ENCODE measurements at regions not wholly inside any gene's neighbourhood (a gene's known extent, or its start where the extent isn't known, plus 50 kb on each side); places are given as distances from the start of the nearest gene placed in this dataset.

- H3K56ac ChIP-seq (replicated peaks; ENCODE audit: insufficient read length, low read depth, low read length), result no peak overlapping the region
- no peak overlapping the region for H3K27ac ChIP-seq (ENCODE audit: low read depth, low read length)
- H4K8ac ChIP-seq (ENCODE audit: extremely low read depth, insufficient read depth, low read length), result no peak overlapping the region
- no peak overlapping the region for H3K14ac ChIP-seq (ENCODE audit: insufficient read length)
- H3K4me1 ChIP-seq (replicated peaks in 1 of 4; ENCODE audit: control insufficient read depth in 3 of 4, insufficient read depth in 4 of 4, low read length in 3 of 4), result no peaks in the 10 kb centered on the region
- no peaks in the 10 kb centered on the region for H3K79me1 ChIP-seq (ENCODE audit: low read depth, low read length)
- no peaks in the 10 kb centered on the region for H3K79me2 ChIP-seq (ENCODE audit: control insufficient read depth in 1 of 2, insufficient read depth in 2 of 2, low read length in 2 of 2)
- no peak overlapping the region for H3K23ac ChIP-seq (ENCODE audit: insufficient read length)
- no peaks in the 10 kb centered on the region for H3K36me3 ChIP-seq (ENCODE audit: control insufficient read depth in 2 of 4, insufficient read depth in 4 of 4, low read length in 3 of 4)
- FAIRE-seq (no peak), DNase-seq (ENCODE audit: low read depth in 1 of 2, low spot score in 2 of 2) (no peak)
- POLR2A ChIA-PET (ENCODE audit: partially characterized antibody), result no interaction called here
- H3K4ac ChIP-seq (replicated peaks; ENCODE audit: insufficient read length, low read depth, low read length), result no peak overlapping the region
- H3K4me3 ChIP-seq (ENCODE audit: extremely low read depth in 1 of 4, insufficient read depth in 2 of 4, low read depth in 3 of 4, low read length in 4 of 4), result no peak overlapping the region
- no peak overlapping the region for H4K5ac ChIP-seq (ENCODE audit: insufficient read length, low read depth, low read length)
- CTCF ChIA-PET (ENCODE audit: partially characterized antibody), result no interaction called here
- no peak overlapping the region for H2BK12ac ChIP-seq (ENCODE audit: low read depth, low read length)
- 90% methylated on average over 6 of the region's 6 CpGs; no CpG with 5 or more reads in 1 of the 2 experiments for WGBS, 2 experiments (ENCODE audit: extremely low coverage in 1 of 2, insufficient coverage in 1 of 2, insufficient read length in 1 of 2, insufficient replicate concordance in 2 of 2, low coverage in 1 of 2, low lambda C conversion rate in 2 of 2, missing lambda C conversion rate in 1 of 2)
- H3K27me3 ChIP-seq (replicated peaks in 1 of 4; ENCODE audit: control insufficient read depth in 3 of 4, extremely low read depth in 1 of 4, insufficient read depth in 3 of 4, low read length in 3 of 4), result no peaks in the 10 kb centered on the region
- no peak overlapping the region for H3K18ac ChIP-seq (ENCODE audit: extremely low read depth, low read length)
- H2AFZ ChIP-seq (ENCODE audit: low read length), result no peak overlapping the region
- H4K20me1 ChIP-seq (replicated peaks in 1 of 2; ENCODE audit: control insufficient read depth in 1 of 2, insufficient read depth in 2 of 2, low read length in 2 of 2), result no peaks in the 10 kb centered on the region
- no peak overlapping the region for H4K91ac ChIP-seq (replicated peaks; ENCODE audit: insufficient read length, low read length)
- no peak overlapping the region for H2BK15ac ChIP-seq (ENCODE audit: low read length)
- H3K4me2 ChIP-seq (ENCODE audit: insufficient read depth in 1 of 2, low read depth in 2 of 2, low read length in 2 of 2), result no peak overlapping the region
- H2AK5ac ChIP-seq (ENCODE audit: low read depth, low read length), result no peak overlapping the region
- TF ChIP-seq SP1 (IDR thresholded peaks at IDR 0.05; ENCODE audit: low read depth, low read length), result no peak
- TF ChIP-seq ASH2L (IDR thresholded peaks at IDR 0.05; ENCODE audit: low read length), result no peak
- no peak for TF ChIP-seq JUN (IDR thresholded peaks at IDR 0.05; ENCODE audit: low read depth, low read length)
- TF ChIP-seq SP2 (IDR thresholded peaks at IDR 0.05; ENCODE audit: low read length), result no peak
- TF ChIP-seq RXRA (IDR thresholded peaks at IDR 0.05; ENCODE audit: insufficient read depth, low read depth, low read length), result no peak
- TF ChIP-seq TAF1 (IDR thresholded peaks at IDR 0.05; ENCODE audit: low read depth, low read length), result no peak
- no peak for TF ChIP-seq RBBP5 (IDR thresholded peaks at IDR 0.05; ENCODE audit: borderline replicate concordance, low read depth, low read length)
- no peak for TF ChIP-seq TEAD4 (IDR thresholded peaks at IDR 0.05; ENCODE audit: low read depth, low read length)
- no peak for TF ChIP-seq EGR1 (IDR thresholded peaks at IDR 0.05; ENCODE audit: borderline replicate concordance, low read depth, low read length)
- TF ChIP-seq CBX8 (IDR thresholded peaks at IDR 0.05; ENCODE audit: borderline replicate concordance, low read depth, low read length), result no peak
- TF ChIP-seq SIX5 (IDR thresholded peaks at IDR 0.05; ENCODE audit: low read depth, low read length), result no peak
- no peak overlapping the region for H2BK120ac ChIP-seq (replicated peaks; ENCODE audit: low read depth, low read length)
- no peaks in the 10 kb centered on the region; the same call in 1 of the 2 replicates for H3K23me2 ChIP-seq (ENCODE audit: low read depth, low read length)
- H2BK20ac ChIP-seq (ENCODE audit: low read length), result no peak overlapping the region
- H3K9me3 ChIP-seq (ENCODE audit: insufficient read depth in 2 of 2, low read depth in 1 of 2, low read length in 1 of 2), result peaks cover 7 to 9% of the 10 kb centered on the region in 2 experiments; a peak in 2 of 4 replicates
- no peak overlapping the region for H2BK5ac ChIP-seq (ENCODE audit: low read depth, low read length)
- H3K9ac ChIP-seq (replicated peaks in 1 of 4; ENCODE audit: extremely low read depth in 1 of 4, low read depth in 3 of 4, low read length in 3 of 4), result no peak overlapping the region
Observed at GRCh38 chr12:127174881-127175280, 1092.1 kb upstream of the TMEM132C start.
